B cell (primary cell): ENCODE measurements at regions not wholly inside any gene's neighbourhood (a gene's known extent, or its start where the extent isn't known, plus 50 kb on each side); places are given as distances from the start of the nearest gene placed in this dataset.
"Not testable (repeated sequence)": the region's sequence is repeated elsewhere in the genome, so short reads cannot be mapped to it uniquely, and the experiment has no call there.

Source experiments
- ATAC-seq: fragments of 200-7000 bp; cut with Tn5 transposase; one replicate; pipeline ENCODE4 v1.10.0; 2021; ENCODE audit warnings: low read depth, mild to moderate bottlenecking, moderate number of reproducible peaks, moderate library complexity
- CTCF ChIA-PET: fragments of 350-600 bp; sonication (Branson Sonifier 250); formaldehyde crosslinking; loops from one replicate; lab custom pipeline; 2021; ENCODE audit warnings: antibody characterized with exemption, inconsistent platforms; lab: Charles Lee
- POLR2A ChIA-PET: fragments of 350-600 bp; sonication (Branson Sonifier 250); formaldehyde crosslinking; loops from one replicate; lab custom pipeline; 2021; ENCODE audit warnings: antibody characterized with exemption; lab: Charles Lee
- DNase-seq: peaks from one replicate; pipeline ENCODE4 v3.0.0; 2013
- H2AFZ ChIP-seq: 2 replicates; pipeline ENCODE4 v1.6.1; 2012; ENCODE audit warnings: mild to moderate bottlenecking, low read depth, low read length; ENCODE audit not compliant: insufficient read depth, poor library complexity, severe bottlenecking
- H3K27ac ChIP-seq, 2 donors: 1 replicate in 1 of 2; 2 replicates in 1 of 2; pipeline ENCODE4 v1.5.1; 2012 to 2013; ENCODE audit warnings: low read length in 2 of 2, mild to moderate bottlenecking in 2 of 2, moderate library complexity in 1 of 2
- H3K27me3 ChIP-seq, 4 experiments: fragments of 200-600 bp in 1 of 4; sonication (generic) in 1 of 4; replicated peaks in 1 of 4; 1 replicate in 2 of 4; 2 replicates in 2 of 4; pipeline versions ENCODE4 v1.6.1 to v1.7.0; 2013 to 2016; ENCODE audit warnings: low read length in 3 of 4, mild to moderate bottlenecking in 2 of 4, mixed read lengths in 1 of 4, moderate library complexity in 1 of 4; ENCODE audit not compliant: insufficient read depth in 4 of 4, control insufficient read depth in 3 of 4; ENCODE audit errors: control extremely low read depth in 1 of 4
- H3K36me3 ChIP-seq, 2 experiments: replicated peaks in 1 of 2; 1 replicate in 1 of 2; 2 replicates in 1 of 2; pipeline versions ENCODE4 v1.6.1 to v1.7.1; 2013; ENCODE audit warnings: low read length in 1 of 2; ENCODE audit not compliant: insufficient read depth in 2 of 2, control insufficient read depth in 1 of 2; ENCODE audit errors: control extremely low read depth in 1 of 2, extremely low read depth in 1 of 2
- H3K4me1 ChIP-seq, 2 donors: fragments of 200-600 bp in 1 of 2; sonication (generic) in 1 of 2; 1 replicate in 1 of 2; 2 replicates in 1 of 2; pipeline versions ENCODE4 v1.5.1 to v1.6.1; 2013 to 2017; ENCODE audit warnings: low read length in 2 of 2; ENCODE audit not compliant: control insufficient read depth in 2 of 2, insufficient read depth in 2 of 2
- H3K4me2 ChIP-seq: replicated peaks from 2 replicates; pipeline ENCODE3; 2012; ENCODE audit warnings: mild to moderate bottlenecking, low read depth, low read length; ENCODE audit not compliant: poor library complexity, severe bottlenecking
- H3K4me3 ChIP-seq, 5 experiments: fragments of 200-600 bp in 1 of 5; sonication (generic) in 1 of 5; 1 replicate in 3 of 5; 2 replicates in 2 of 5; pipeline versions ENCODE4 v1.5.1 to v1.7.0; 2011 to 2016; ENCODE audit warnings: low read length in 4 of 5, mild to moderate bottlenecking in 4 of 5, low read depth in 2 of 5, control low read depth in 1 of 5, moderate library complexity in 1 of 5; ENCODE audit not compliant: insufficient read depth in 1 of 5; ENCODE audit errors: control extremely low read depth in 1 of 5, extremely low read depth in 1 of 5
- H3K79me2 ChIP-seq: fragments of 200-600 bp; sonication (generic); one replicate; pipeline ENCODE4 v1.6.0; 2016; ENCODE audit warnings: low read length; ENCODE audit not compliant: control insufficient read depth, insufficient read depth
- H3K9ac ChIP-seq: fragments of 200-600 bp; sonication (generic); 2 replicates; pipeline ENCODE4 v1.6.1; 2017; ENCODE audit warnings: mild to moderate bottlenecking, low read length, moderate library complexity
- H3K9me3 ChIP-seq, 3 donors: one replicate each; pipeline versions ENCODE4 v1.6.1 to v1.7.1; 2013; ENCODE audit warnings: low read length in 2 of 3; ENCODE audit not compliant: control insufficient read depth in 2 of 3, insufficient read depth in 1 of 3; ENCODE audit errors: control extremely low read depth in 1 of 3
- H4K20me1 ChIP-seq: 2 replicates; pipeline ENCODE4 v1.6.0; 2012; ENCODE audit warnings: mild to moderate bottlenecking, low read length; ENCODE audit not compliant: insufficient read depth, control insufficient read depth, poor library complexity, severe bottlenecking
- H3K27ac Mint-ChIP-seq: one replicate; pipeline ENCODE4 v1.8.0; 2021; ENCODE audit warnings: mixed read lengths
- H3K27me3 Mint-ChIP-seq: one replicate; pipeline ENCODE4 v1.8.0; 2021; ENCODE audit warnings: mixed read lengths
- H3K4me1 Mint-ChIP-seq: one replicate; pipeline ENCODE4 v1.8.0; 2021; ENCODE audit warnings: mixed read lengths
- H3K4me3 Mint-ChIP-seq: one replicate; pipeline ENCODE4 v1.8.0; 2021; ENCODE audit warnings: mixed read lengths
- H3K9me3 Mint-ChIP-seq: one replicate; pipeline ENCODE4 v1.8.0; 2022; ENCODE audit warnings: mixed read lengths; ENCODE audit not compliant: insufficient read depth
- EZH2 ChIP-seq: IDR thresholded peaks from 2 replicates; pipeline ENCODE4 v1.6.1; 2012; ENCODE audit warnings: borderline replicate concordance, low read depth, mild to moderate bottlenecking, moderate library complexity, low read length; ENCODE audit not compliant: insufficient read depth, poor library complexity, severe bottlenecking
- WGBS: methylation state at CpG from one replicate; pipeline ENCODE4 v1.1.5; 2013; ENCODE audit warnings: missing lambda C conversion rate; ENCODE audit not compliant: insufficient coverage; 5-methylcytosine and 5-hydroxymethylcytosine counted together
- intact Hi-C: fragments of 100-400 bp; cut with micrococcal nuclease; formaldehyde crosslinking; loops from one replicate; pipeline ENCODE4 v1.10.0; 2022
- TF ChIP-seq, protein P1 (sequence below): fragments of 200-600 bp; IDR thresholded peaks from one replicate; pipeline ENCODE4 v1.8.0; 2022; ENCODE audit warnings: antibody characterized with exemption, mild to moderate bottlenecking

DNA sequence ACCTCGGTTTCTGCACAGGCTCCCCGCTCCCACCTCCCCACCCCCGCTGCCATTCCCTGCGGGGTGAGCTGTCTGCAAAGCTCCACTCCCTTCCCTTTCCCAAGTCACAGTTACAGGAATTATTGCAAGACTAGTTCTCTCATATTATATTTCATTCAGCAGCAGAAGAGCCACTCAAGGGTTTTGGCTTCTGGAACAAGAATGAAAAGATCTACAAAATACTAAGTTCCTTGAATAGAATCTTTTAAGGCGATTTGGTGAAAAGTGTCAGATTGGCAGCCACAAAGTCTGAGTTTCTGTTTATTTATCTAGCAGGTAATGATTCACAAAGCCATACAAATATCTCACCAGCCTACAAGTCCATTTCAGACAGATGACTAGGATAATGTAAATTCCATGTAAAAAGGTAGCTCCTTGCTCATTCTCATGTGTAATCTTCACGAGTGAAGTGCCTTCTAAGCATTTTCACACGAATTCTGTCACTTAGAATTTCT lies 221.9 kb upstream of the RBBP8 start:
- POLR2A ChIA-PET, result no interaction called here
- Mint-ChIP-seq H3K27ac (no peak overlapping the region), H3K4me1 (no peaks in the 10 kb centered on the region), H3K4me3 (no peak overlapping the region), H3K27me3 (no peaks in the 10 kb centered on the region), H3K9me3 (no peaks in the 10 kb centered on the region)
- H3K79me2 ChIP-seq, result no peaks in the 10 kb centered on the region
- H3K4me1 ChIP-seq, result no peaks in the 10 kb centered on the region
- H3K9me3 ChIP-seq, result no peaks in the 10 kb centered on the region
- no peak overlapping the region for H3K27ac ChIP-seq
- WGBS, result 67% methylated on average over 4 of the region's 7 CpGs
- H2AFZ ChIP-seq, result no peak overlapping the region
- no peaks in the 10 kb centered on the region for H3K36me3 ChIP-seq
- no peaks in the 10 kb centered on the region for H4K20me1 ChIP-seq
- no peak overlapping the region for H3K4me2 ChIP-seq
- CTCF ChIA-PET, result no interaction called here
- H3K27me3 ChIP-seq, result no peaks in the 10 kb centered on the region
- no peak overlapping the region for H3K4me3 ChIP-seq
- ATAC-seq (no peak), DNase-seq (no peak)
- H3K9ac ChIP-seq, result no peak overlapping the region
- intact Hi-C loops, result no loop called here
- TF ChIP-seq, protein P1, sequence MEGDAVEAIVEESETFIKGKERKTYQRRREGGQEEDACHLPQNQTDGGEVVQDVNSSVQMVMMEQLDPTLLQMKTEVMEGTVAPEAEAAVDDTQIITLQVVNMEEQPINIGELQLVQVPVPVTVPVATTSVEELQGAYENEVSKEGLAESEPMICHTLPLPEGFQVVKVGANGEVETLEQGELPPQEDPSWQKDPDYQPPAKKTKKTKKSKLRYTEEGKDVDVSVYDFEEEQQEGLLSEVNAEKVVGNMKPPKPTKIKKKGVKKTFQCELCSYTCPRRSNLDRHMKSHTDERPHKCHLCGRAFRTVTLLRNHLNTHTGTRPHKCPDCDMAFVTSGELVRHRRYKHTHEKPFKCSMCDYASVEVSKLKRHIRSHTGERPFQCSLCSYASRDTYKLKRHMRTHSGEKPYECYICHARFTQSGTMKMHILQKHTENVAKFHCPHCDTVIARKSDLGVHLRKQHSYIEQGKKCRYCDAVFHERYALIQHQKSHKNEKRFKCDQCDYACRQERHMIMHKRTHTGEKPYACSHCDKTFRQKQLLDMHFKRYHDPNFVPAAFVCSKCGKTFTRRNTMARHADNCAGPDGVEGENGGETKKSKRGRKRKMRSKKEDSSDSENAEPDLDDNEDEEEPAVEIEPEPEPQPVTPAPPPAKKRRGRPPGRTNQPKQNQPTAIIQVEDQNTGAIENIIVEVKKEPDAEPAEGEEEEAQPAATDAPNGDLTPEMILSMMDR, result no peak
- no peak for TF ChIP-seq EZH2

DNA sequence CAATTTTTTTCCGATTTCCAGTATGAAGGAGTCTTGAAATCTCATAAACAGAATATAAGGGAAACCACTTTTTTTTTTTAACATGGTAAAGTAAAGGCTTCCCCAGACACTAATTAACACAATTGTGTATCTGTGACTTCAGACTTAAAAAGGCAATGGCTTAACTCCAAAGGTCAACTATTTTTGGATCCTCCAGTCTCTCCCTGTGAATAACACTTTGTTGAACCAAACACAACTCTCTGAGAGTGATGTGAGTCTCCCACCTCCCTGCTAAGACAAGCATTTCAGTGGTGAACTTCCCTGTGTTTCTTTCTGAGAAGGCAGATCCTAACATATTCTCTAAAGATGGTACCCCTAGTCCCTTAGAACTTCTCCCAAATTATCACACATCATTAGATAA lies 219.6 kb upstream of the RBBP8 start:
- H3K27me3 ChIP-seq, result peaks cover 0 to 3% (median 0%) of the 10 kb centered on the region in 4 experiments
- no peaks in the 10 kb centered on the region for H3K36me3 ChIP-seq
- WGBS, result no CpG with 5 or more reads among the region's 1 CpG
- POLR2A ChIA-PET, result no interaction called here
- no peak overlapping the region for H3K4me2 ChIP-seq
- H3K27me3 Mint-ChIP-seq, result peaks cover 4% of the 10 kb centered on the region
- H3K27ac Mint-ChIP-seq, result no peak overlapping the region
- no peaks in the 10 kb centered on the region for H3K9me3 Mint-ChIP-seq
- H2AFZ ChIP-seq, result no peak overlapping the region
- no peak overlapping the region for H3K9ac ChIP-seq
- no peak overlapping the region for H3K27ac ChIP-seq
- H3K4me1 Mint-ChIP-seq, result no peaks in the 10 kb centered on the region
- CTCF ChIA-PET, result interaction anchor here (1.7 kb wide), 1 partner anchor 9 kb away, joined by 6 read pairs; no protein-coding TSS in a partner anchor
- H3K4me1 ChIP-seq, result no peaks in the 10 kb centered on the region
- no peaks in the 10 kb centered on the region for H4K20me1 ChIP-seq
- no peak overlapping the region for H3K4me3 ChIP-seq
- H3K4me3 Mint-ChIP-seq, result no peak overlapping the region
- ATAC-seq, result no peak
- intact Hi-C loops, result no loop called here
- TF ChIP-seq, protein P1, result no peak
- TF ChIP-seq EZH2, result no peak
- DNase-seq, result no peak
- H3K79me2 ChIP-seq, result no peaks in the 10 kb centered on the region
- H3K9me3 ChIP-seq, result no peaks in the 10 kb centered on the region

DNA sequence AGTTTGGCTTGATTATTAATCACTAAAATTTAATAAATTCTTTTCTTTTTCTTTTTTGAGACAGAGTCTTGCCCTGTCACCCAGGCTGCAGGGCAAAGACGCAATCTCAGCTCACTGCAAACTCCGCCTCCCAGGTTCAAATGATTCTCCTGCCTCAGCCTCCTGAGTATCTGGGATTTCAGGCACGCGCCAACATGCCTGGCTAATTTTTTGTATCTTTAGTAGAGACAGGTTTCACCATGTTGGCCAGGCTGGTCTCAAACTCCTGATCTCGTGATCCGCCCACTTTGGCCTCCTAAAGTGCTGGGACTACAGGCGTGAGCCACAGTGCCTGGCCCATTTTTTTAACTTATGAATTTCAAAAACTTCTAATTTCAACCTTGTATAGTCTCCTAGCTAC lies 215.6 kb upstream of the RBBP8 start:
- WGBS, result 96% methylated on average over 6 of the region's 7 CpGs
- H2AFZ ChIP-seq, CTCF ChIA-PET, H3K4me3 ChIP-seq, H3K4me3 Mint-ChIP-seq, ATAC-seq, H3K4me2 ChIP-seq, H4K20me1 ChIP-seq, H3K79me2 ChIP-seq, POLR2A ChIA-PET, H3K27ac Mint-ChIP-seq, H3K4me1 Mint-ChIP-seq, H3K9me3 ChIP-seq, H3K9me3 Mint-ChIP-seq, H3K27ac ChIP-seq, H3K27me3 Mint-ChIP-seq, H3K36me3 ChIP-seq, H3K27me3 ChIP-seq, H3K4me1 ChIP-seq, intact Hi-C loops, DNase-seq, H3K9ac ChIP-seq: not testable (repeated sequence)
